A673 (cell line): ENCODE measurements at regions not wholly inside any gene's neighbourhood (a gene's known extent, or its start where the extent isn't known, plus 50 kb on each side); places are given as distances from the start of the nearest gene placed in this dataset.
"Not testable (repeated sequence)": the region's sequence is repeated elsewhere in the genome, so short reads cannot be mapped to it uniquely, and the experiment has no call there.

Source experiments
- BruUV-seq: library from RNA; stranded (reverse); fragments of 400-500 nt; replicated peaks from 2 replicates; lab custom pipeline; 2021; lab: Mats Ljungman, UMichigan
- CTCF ChIA-PET: fragments of 300-600 bp; sonication (Branson Sonifier 250); formaldehyde crosslinking; loops from one replicate; lab custom pipeline; 2022; ENCODE audit warnings: antibody characterized with exemption; lab: Charles Lee
- POLR2A ChIA-PET: fragments of 300-600 bp; sonication (Branson Sonifier 250); formaldehyde crosslinking; loops from one replicate; lab custom pipeline; 2022; ENCODE audit warnings: antibody characterized with exemption; ENCODE audit not compliant: low non-redundant PET; lab: Charles Lee
- DNase-seq: peaks from one replicate; pipeline ENCODE4 v3.0.0-alpha.2; 2015; ENCODE audit warnings: low spot score
- H3K27ac ChIP-seq: fragments of 200-600 bp; sonication (generic); 2 replicates; pipeline ENCODE4 v1.5.1; 2016; ENCODE audit warnings: mixed run types, low read depth, mild to moderate bottlenecking, mixed read lengths, antibody characterized with exemption, low read length; ENCODE audit not compliant: poor library complexity, severe bottlenecking
- H3K27me3 ChIP-seq: fragments of 200-600 bp; sonication (generic); replicated peaks from 2 replicates; pipeline ENCODE4 v1.6.1; 2017; ENCODE audit warnings: mixed run types, low read depth, mild to moderate bottlenecking, mixed read lengths, antibody characterized with exemption, low read length; ENCODE audit not compliant: insufficient read depth, poor library complexity
- H3K36me3 ChIP-seq: fragments of 200-600 bp; sonication (generic); 2 replicates; pipeline ENCODE4 v1.6.1; 2016; ENCODE audit warnings: mixed run types, mild to moderate bottlenecking, mixed read lengths, antibody characterized with exemption, low read length; ENCODE audit not compliant: insufficient read depth, poor library complexity, severe bottlenecking
- H3K4me1 ChIP-seq: fragments of 200-600 bp; sonication (generic); 2 replicates; pipeline ENCODE4 v1.6.1; 2017; ENCODE audit warnings: mixed run types, mild to moderate bottlenecking, mixed read lengths, antibody characterized with exemption, low read length; ENCODE audit not compliant: insufficient read depth, poor library complexity, severe bottlenecking
- H3K4me3 ChIP-seq: fragments of 200-600 bp; sonication (generic); 2 replicates; pipeline ENCODE4 v1.5.1; 2016; ENCODE audit warnings: low read depth, mixed run types, mild to moderate bottlenecking, mixed read lengths, low read length; ENCODE audit not compliant: poor library complexity, severe bottlenecking
- H3K9me3 ChIP-seq: fragments of 200-600 bp; sonication (generic); 2 replicates; pipeline ENCODE4 v1.6.1; 2016; ENCODE audit warnings: mixed run types, low read depth, mild to moderate bottlenecking, mixed read lengths, antibody characterized with exemption, low read length; ENCODE audit not compliant: poor library complexity, severe bottlenecking
- CTCF ChIP-seq: fragments of 300-800, 200-600 bp; sonication (generic); conservative IDR thresholded peaks from 2 replicates; pipeline ENCODE4 v1.5.1; 2017; ENCODE audit warnings: low read depth, mild to moderate bottlenecking, antibody characterized with exemption, low read length, moderate library complexity, mixed read lengths
- EZH2 ChIP-seq: fragments of 200-600 bp; sonication (generic); IDR thresholded peaks from 2 replicates; pipeline ENCODE4 v1.6.1; 2017; ENCODE audit warnings: borderline replicate concordance, low read depth, mild to moderate bottlenecking, mixed read lengths, antibody characterized with exemption, low read length; ENCODE audit not compliant: poor library complexity, severe bottlenecking
- intact Hi-C: fragments of 100-400 bp; cut with micrococcal nuclease; formaldehyde crosslinking; loops from one replicate; pipeline ENCODE4 v1.10.0; 2022; ENCODE audit not compliant: unreplicated experiment

- Histone ChIP-seq H3K4me1 (no peaks in the 10 kb centered on the region), H3K36me3 (no peaks in the 10 kb centered on the region), H3K9me3 (peaks cover 5% of the 10 kb centered on the region), H3K4me3 (no peak overlapping the region), H3K27me3 (no peaks in the 10 kb centered on the region), H3K27ac (no peak overlapping the region)
- TF ChIP-seq CTCF (no peak), EZH2 (no peak)
- POLR2A ChIA-PET: no interaction called here
- no TSS peak for BruUV-seq
- intact Hi-C loops: no loop called here
- DNase-seq: no peak
- CTCF ChIA-PET: no interaction called here
These were observed 164.9 kb upstream of the AJAP1 start for GRCh38 chr1:4489486-4489885.

GRCh38 chr1:4489992-4490391 lies 164.4 kb upstream of the AJAP1 start:
- H3K4me1 ChIP-seq, POLR2A ChIA-PET, H3K27ac ChIP-seq, H3K27me3 ChIP-seq, H3K4me3 ChIP-seq, BruUV-seq, H3K36me3 ChIP-seq, intact Hi-C loops, DNase-seq, H3K9me3 ChIP-seq, CTCF ChIA-PET: not testable (repeated sequence)

- POLR2A ChIA-PET: no interaction called here
These were observed 160.4 kb upstream of the AJAP1 start for GRCh38 chr1:4494027-4494426.

More at GRCh38 chr1:4494027-4494426, 160.4 kb upstream of the AJAP1 start:
- peaks cover 5% of the 10 kb centered on the region for H3K9me3 ChIP-seq
- TF ChIP-seq EZH2 (no peak), CTCF (no peak)
- DNase-seq: no peak
- H3K27ac ChIP-seq: no peak overlapping the region
- CTCF ChIA-PET: no interaction called here
- intact Hi-C loops: no loop called here
- H3K27me3 ChIP-seq: no peaks in the 10 kb centered on the region
- no peaks in the 10 kb centered on the region for H3K4me1 ChIP-seq
- no peak overlapping the region for H3K4me3 ChIP-seq
- BruUV-seq: no TSS peak
- H3K36me3 ChIP-seq: no peaks in the 10 kb centered on the region
